NCI-H69 (cell line): ENCODE measurements at regions not wholly inside any gene's neighbourhood (a gene's known extent, or its start where the extent isn't known, plus 50 kb on each side); places are given as distances from the start of the nearest gene placed in this dataset.

Source experiments
- DNase-seq: peaks from one replicate; lab custom pipeline; 2025; lab: John Stamatoyannopoulos, UW

- DNase-seq = no peak
Measured at GRCh38 chr5:68352166-68352565, 136.6 kb downstream of the PIK3R1 start.

DNA sequence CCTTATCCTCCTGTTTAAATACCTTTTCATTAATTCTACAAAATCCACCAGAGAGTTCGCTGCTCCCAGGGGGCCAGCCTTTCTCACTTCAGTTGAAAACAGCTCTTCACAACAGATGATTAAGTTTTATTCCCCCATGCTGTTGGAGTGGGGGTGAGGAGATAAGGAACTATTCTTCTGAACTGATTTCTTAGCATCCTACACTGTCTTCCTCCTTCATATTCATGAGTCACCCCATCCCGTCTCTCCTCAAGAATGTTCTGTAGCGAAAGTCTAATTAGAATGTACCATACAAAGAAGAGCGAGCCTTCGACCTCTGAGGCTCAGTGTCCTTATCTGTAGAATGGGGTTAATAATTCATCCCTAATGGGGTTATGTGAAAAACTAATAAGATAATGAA, 138.0 kb downstream of the PIK3R1 start:
- DNase-seq = no peak

- DNase-seq = no peak
Measured at GRCh38 chr5:68354315-68354714, 138.8 kb downstream of the PIK3R1 start.

DNA sequence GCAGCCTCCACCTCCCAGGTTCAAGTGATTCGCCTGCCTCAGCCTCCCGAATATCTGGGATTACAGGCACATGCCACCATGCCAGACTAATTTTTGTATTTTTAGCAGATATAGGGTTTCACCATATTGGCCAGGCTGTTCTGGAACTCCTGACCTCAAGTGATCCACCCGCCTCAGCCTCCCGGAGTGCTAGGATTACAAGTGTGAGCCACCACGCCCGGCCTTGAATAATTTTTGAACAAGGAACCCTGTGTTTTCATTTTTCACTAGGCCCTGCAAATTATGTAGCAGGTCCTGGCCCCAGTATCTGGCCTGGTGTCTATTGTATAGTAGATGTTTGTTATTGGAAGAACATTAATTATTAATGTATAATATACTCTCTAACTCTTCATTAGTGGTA, 140.7 kb downstream of the PIK3R1 start:
- DNase-seq = no peak

- DNase-seq = no peak
Measured at GRCh38 chr5:68356623-68357022, 141.1 kb downstream of the PIK3R1 start.

GRCh38 chr5:68359699-68360098, 144.1 kb downstream of the PIK3R1 start:
- no peak for DNase-seq

GRCh38 chr5:68362331-68362730, 146.8 kb downstream of the PIK3R1 start:
- DNase-seq = no peak

DNA sequence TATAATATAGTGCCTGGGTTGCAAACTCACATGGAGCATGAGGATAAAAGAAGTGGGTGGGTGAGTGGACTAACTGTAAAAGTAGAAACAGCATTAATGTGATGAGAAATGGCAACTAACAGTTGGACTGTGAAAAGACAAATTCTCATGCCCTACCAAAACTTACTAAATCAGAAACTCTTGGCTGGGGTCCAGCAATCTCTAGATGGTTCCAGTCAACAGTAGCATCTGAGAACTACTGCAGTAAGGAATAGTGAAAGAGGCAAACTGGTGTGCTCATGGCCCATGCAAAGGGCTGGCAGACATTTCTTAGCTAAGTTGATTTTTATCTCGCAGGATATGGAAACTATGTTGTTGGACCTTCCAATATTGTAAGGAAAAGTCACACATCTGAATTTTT, 150.3 kb downstream of the PIK3R1 start:
- DNase-seq = no peak

GRCh38 chr5:68367287-68367686, 151.7 kb downstream of the PIK3R1 start:
- DNase-seq = no peak

DNA sequence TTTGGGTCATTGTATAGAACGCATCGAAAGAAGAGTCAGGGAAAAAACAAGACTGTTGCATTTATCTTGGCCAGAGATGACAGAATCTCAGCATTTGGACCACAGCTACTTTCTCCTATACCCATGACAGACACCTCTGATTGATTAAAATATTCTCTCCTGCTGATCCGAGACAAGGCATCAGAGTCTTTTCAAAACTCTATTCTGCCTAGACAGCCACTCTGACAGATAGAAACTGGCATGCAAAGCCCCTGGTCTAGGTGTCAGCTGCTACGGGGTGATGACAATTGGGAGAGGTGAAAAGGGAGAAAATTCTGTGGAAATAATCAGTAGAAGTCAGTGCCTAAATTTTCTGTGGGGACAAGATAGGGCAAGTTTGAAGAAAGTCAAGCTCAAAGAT, 152.2 kb downstream of the PIK3R1 start:
- DNase-seq = no peak

GRCh38 chr5:68368311-68369022, 152.9 kb downstream of the PIK3R1 start:
- no peak for DNase-seq

DNA sequence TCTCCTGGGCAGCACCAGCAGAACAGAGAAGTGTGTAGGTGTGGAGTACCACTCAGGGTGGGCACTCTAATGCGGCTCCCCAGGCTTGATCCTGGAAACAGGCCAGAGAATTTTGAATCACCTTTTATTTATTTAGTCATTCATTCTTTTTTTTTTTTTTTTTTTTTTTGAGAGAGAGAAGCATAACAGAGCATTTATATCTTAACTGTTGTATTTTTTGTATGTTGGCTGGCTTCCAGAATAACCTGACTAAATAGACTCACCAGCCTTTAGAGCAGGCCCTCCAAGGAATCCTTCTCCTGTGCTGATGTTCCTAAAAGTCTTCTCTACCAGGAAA, 153.4 kb downstream of the PIK3R1 start:
- peak; percentile 88 for DNase-seq

DNA sequence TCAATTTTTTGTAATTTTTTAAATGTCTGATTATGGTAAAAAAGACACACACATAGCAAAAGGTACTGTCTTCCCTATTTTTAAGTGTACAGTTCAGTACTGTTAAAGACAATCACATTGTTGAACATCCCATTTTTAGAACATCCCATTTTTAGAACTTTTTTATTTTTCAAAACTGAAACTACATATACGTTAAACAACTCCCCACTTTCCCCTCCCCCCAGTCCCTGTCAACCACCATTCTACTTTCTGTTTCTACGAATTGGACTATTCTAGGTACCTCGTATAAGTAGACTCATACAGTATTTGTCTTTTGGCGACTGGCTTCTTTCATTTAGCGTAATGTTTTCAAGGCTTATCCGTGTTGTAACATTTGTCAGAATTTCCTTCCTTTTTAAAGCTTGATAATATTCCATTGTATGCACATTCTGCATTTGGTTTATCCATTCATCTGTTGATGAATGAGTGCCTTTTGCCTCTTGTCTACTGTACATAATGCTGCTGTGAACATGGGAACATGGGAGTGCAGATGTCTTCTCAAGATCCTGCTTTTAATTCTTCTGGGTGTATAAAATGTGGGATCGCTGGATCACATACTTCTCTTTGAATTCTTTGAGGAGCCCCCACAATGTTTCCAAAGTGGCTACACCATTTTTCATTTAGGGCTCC, 154.0 kb downstream of the PIK3R1 start:
- no peak for DNase-seq

DNA sequence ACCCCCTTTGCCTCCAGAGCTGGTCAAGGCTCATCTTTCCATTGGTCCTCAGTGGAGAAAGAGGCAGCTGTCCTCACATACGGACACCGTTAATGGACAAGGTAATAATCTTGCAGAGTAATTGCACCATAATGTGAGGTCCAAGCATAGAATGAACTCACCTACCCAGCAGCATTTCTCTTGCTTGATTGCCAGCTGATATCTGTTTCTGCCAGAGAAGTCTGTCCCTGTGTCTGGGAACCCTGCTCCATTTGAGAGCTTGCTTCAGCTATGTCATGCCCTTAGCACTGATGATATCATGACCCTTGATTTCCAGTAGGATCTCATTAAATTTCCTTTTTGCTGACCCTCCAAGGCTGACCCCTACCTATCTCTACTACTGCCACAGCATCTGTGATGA, 154.6 kb downstream of the PIK3R1 start:
- no peak for DNase-seq

GRCh38 chr5:68371607-68372006, 156.1 kb downstream of the PIK3R1 start:
- DNase-seq = no peak

DNA sequence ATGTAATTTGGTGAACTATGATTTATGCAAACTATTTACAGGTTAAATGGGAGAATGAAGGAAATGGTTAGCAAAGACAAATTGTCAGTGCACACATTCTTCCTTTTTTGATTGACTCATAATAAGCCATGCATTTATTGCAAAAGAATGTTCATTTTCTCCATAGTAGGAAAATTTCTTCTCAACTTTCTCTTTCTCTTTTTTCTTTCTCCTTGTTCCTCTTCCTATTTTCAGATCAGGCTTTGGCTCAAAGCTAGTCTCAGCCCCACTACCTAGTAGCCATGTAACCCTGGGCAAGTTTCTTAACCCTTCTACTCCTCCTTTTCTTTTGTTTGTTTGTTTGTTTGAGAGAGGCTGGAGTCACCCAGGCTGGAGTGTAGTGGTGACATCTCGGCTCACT, 156.6 kb downstream of the PIK3R1 start:
- no peak for DNase-seq

DNA sequence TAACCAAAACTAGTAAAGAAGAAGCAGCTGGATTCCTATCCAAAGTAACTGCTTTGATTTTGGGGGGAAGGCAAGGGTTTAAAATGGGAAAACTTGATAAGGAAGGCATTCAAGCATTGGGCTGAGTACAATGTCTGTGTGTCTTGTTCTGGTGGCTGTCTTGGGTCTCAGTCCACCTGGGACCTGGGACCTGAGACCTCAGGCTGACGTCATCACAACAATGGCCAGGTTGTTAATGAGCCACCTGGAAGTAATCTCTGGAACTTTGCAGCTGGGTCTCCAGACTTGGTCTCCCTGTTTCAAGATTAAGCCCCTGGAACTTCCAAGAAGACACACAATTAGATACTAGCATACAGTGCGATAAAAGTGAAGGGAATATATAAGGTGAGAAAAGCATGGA, 157.5 kb downstream of the PIK3R1 start:
- DNase-seq = no peak

GRCh38 chr5:68374796-68375518, 159.4 kb downstream of the PIK3R1 start:
- peak; percentile 90 for DNase-seq

GRCh38 chr5:68375540-68375939, 160.0 kb downstream of the PIK3R1 start:
- peak; percentile 76 for DNase-seq

DNA sequence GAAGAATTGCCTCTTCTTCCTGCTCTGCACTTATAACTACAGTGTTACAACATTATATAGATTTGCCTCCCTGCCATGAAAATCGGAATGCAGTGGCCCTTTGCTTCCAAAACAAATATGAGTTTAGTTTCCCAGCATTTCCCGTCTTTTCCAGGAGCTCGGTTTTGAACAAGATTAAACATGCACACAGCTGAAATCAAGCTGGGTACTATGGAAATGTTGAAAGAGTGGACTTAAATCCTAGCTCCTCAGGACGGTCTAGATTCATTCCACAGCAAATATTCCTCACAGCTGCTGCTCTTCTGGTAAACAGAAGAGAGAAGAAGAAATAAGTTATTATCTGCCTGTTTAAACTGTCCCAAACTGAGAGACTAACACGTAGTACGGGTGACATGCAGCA, 161.4 kb downstream of the PIK3R1 start:
- DNase-seq = no peak

DNA sequence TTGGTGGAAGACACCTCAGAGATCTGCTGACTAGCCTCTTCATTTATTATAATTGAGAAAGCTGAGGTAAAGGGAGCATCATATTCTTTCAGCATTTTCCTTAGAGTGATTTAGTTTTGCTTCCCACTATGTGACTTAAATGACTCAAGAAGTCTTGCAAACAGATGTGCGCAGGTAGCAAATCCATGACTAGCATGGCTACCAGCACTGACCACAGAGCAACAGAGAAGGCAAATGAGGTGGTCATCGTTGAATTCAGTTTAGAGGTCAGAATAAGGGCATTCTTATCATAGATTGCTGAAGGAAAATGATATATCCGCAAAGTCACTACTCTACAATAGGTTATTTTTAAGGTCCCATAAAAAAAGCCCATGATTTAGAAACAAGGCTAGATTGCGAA, 162.2 kb downstream of the PIK3R1 start:
- DNase-seq = no peak

DNA sequence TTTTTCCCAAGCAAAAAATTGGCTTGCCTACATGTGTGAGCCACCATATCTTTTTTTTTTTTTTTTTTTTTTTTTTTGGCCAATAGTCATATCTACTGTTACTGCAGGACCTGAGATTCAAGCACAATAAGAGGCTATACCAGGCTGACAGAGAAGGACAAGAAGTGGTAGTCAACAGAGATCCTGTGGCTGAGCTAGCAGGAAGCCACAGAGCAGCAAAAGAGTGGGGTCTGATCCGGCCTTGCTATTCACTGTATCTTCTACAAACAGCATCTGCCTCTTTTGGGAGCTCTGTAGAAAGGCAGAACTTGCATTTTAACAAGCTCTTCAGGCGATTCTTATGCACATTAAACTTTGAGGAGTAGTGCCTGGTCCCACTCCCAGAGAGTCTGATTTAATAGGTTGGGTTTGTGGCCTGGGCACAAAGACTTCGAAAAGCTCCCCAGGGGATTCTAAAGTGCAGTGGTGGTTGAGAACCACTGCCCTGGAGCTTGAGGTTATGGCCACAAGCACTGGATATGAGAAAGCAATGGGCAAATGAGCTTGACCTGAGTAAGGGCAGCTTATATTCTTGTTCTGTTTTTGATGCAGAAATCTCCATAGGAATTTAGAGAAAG, 162.8 kb downstream of the PIK3R1 start:
- no peak for DNase-seq
